ENCODE measurements at regions not wholly inside any gene's neighbourhood (a gene's known extent, or its start where the extent isn't known, plus 50 kb on each side); places are given as distances from the start of the nearest gene placed in this dataset.

- Histone ChIP-seq H3K27me3 (no peaks in the 10 kb centered on the region), H3K9me3 (no peaks in the 10 kb centered on the region), H3K36me3 (ENCODE audit: low read depth, missing control alignments) (no peaks in the 10 kb centered on the region), H3K4me1 (no peaks in the 10 kb centered on the region), H3K27ac (no peak overlapping the region), H3K4me3 (no peak overlapping the region)
- 78 to 84% methylated on average over 3 of the region's 3 CpGs for WGBS, 2 donors
- intact Hi-C loops (cut with DNase I; ENCODE audit: low total_unique reads) = no loop called here
- TF ChIP-seq, protein P1, sequence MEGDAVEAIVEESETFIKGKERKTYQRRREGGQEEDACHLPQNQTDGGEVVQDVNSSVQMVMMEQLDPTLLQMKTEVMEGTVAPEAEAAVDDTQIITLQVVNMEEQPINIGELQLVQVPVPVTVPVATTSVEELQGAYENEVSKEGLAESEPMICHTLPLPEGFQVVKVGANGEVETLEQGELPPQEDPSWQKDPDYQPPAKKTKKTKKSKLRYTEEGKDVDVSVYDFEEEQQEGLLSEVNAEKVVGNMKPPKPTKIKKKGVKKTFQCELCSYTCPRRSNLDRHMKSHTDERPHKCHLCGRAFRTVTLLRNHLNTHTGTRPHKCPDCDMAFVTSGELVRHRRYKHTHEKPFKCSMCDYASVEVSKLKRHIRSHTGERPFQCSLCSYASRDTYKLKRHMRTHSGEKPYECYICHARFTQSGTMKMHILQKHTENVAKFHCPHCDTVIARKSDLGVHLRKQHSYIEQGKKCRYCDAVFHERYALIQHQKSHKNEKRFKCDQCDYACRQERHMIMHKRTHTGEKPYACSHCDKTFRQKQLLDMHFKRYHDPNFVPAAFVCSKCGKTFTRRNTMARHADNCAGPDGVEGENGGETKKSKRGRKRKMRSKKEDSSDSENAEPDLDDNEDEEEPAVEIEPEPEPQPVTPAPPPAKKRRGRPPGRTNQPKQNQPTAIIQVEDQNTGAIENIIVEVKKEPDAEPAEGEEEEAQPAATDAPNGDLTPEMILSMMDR (IDR thresholded peaks at IDR 0.05) = no peak
- no peak for TF ChIP-seq POLR2A (IDR thresholded peaks at IDR 0.05)
- DNase-seq = no peak
Observed at GRCh38 chr9:86753836-86754235, 193.5 kb downstream of the GAS1 start.

- Histone ChIP-seq H3K9me3 (no peaks in the 10 kb centered on the region), H3K4me3 (no peak overlapping the region), H3K27me3 (no peaks in the 10 kb centered on the region), H3K36me3 (ENCODE audit: low read depth, missing control alignments) (no peaks in the 10 kb centered on the region), H3K4me1 (no peaks in the 10 kb centered on the region), H3K27ac (no peak overlapping the region)
- intact Hi-C loops (cut with DNase I; ENCODE audit: low total_unique reads) = no loop called here
- no peak for DNase-seq
- TF ChIP-seq POLR2A (IDR thresholded peaks at IDR 0.05) = no peak
- TF ChIP-seq, protein P1 (IDR thresholded peaks at IDR 0.05) = no peak
- WGBS, 2 donors = 96 to 100% methylated on average over 2 of the region's 2 CpGs
Observed at GRCh38 chr9:86752733-86753132, 194.6 kb downstream of the GAS1 start.

DNA sequence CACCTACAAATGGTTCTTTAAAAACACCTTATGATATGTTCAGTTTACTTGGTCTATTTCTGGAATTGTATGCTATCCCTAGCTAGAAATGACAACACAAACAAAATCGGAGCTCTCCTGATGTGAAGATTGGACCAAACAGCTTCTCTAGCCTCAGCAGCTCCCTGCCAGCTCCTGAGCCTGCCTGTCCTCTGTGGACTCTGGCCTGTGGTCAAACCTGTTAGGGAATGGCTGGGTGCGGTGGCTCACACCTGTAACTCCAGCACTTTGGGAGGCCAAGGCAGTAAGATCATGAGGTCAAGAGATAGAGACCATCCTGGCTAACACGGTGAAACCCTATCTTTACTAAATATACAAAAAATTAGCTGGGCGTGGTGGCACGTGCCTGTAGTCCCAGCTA is 195.3 kb downstream of the GAS1 start:
- Histone ChIP-seq H3K27ac (no peak overlapping the region), H3K4me3 (no peak overlapping the region), H3K4me1 (no peaks in the 10 kb centered on the region), H3K9me3 (no peaks in the 10 kb centered on the region), H3K36me3 (ENCODE audit: low read depth, missing control alignments) (no peaks in the 10 kb centered on the region), H3K27me3 (no peaks in the 10 kb centered on the region)
- intact Hi-C loops (cut with DNase I; ENCODE audit: low total_unique reads) = no loop called here
- WGBS, 2 donors = 95 to 97% methylated on average over 5 of the region's 5 CpGs
- DNase-seq = no peak
- TF ChIP-seq, protein P1 (IDR thresholded peaks at IDR 0.05) = no peak
- TF ChIP-seq POLR2A (IDR thresholded peaks at IDR 0.05) = no peak

GRCh38 chr9:86751207-86751606 is 196.1 kb downstream of the GAS1 start:
- Histone ChIP-seq H3K4me1 (no peaks in the 10 kb centered on the region), H3K27ac (no peak overlapping the region), H3K36me3 (ENCODE audit: low read depth, missing control alignments) (no peaks in the 10 kb centered on the region), H3K9me3 (no peaks in the 10 kb centered on the region), H3K4me3 (no peak overlapping the region), H3K27me3 (no peaks in the 10 kb centered on the region)
- intact Hi-C loops (cut with DNase I; ENCODE audit: low total_unique reads) = no loop called here
- DNase-seq = no peak
- TF ChIP-seq, protein P1 (IDR thresholded peaks at IDR 0.05) = no peak
- no peak for TF ChIP-seq POLR2A (IDR thresholded peaks at IDR 0.05)
- WGBS, 2 donors = 83 to 84% methylated on average over 4 of the region's 4 CpGs

GRCh38 chr9:86749894-86750255 is 197.4 kb downstream of the GAS1 start:
- no peaks in the 10 kb centered on the region for H3K27me3 ChIP-seq
- WGBS, 2 donors = 62 to 74% methylated on average over 4 of the region's 4 CpGs
- no peaks in the 10 kb centered on the region for H3K4me1 ChIP-seq
- intact Hi-C loops (cut with DNase I; ENCODE audit: low total_unique reads) = no loop called here
- H3K4me3 ChIP-seq = no peak overlapping the region
- no peak for DNase-seq
- H3K9me3 ChIP-seq = no peaks in the 10 kb centered on the region
- no peaks in the 10 kb centered on the region for H3K36me3 ChIP-seq (ENCODE audit: low read depth, missing control alignments)
- TF ChIP-seq POLR2A (IDR thresholded peaks at IDR 0.05) = no peak
- TF ChIP-seq, protein P1 (IDR thresholded peaks at IDR 0.05) = no peak
- no peak overlapping the region for H3K27ac ChIP-seq
